ENCODE measurements at regions not wholly inside any gene's neighbourhood (a gene's known extent, or its start where the extent isn't known, plus 50 kb on each side); places are given as distances from the start of the nearest gene placed in this dataset.

DNA sequence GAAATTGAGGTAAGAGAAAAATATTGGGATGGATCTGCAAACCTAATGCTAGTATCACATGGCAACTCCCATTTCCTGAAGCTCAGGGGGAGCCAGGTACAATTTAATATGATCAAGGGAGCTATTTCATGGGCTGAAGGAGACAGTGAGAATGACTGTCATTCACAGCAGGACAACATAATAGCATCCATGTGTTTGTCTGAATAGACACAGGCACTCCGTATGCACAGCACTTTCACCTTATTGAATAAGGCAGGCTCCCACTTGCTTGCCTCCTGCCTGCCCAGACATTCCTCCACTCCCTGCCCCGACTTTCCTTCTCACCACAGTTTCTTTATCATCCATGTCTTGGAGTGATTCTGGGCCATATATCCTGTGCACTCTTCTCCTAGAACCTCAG lies 156.6 kb upstream of the SLC24A5 start:
- DNase-seq = no peak
- Histone ChIP-seq H3K4me3 (ENCODE audit: low read depth in 1 of 2, low read length in 2 of 2) (no peak overlapping the region), H3K9ac (ENCODE audit: low read depth, low read length) (no peak overlapping the region), H3K4me1 (ENCODE audit: insufficient read depth, low read length) (no peaks in the 10 kb centered on the region), H3K27me3 (ENCODE audit: insufficient read depth, low read length, poor library complexity) (no peaks in the 10 kb centered on the region), H4K20me1 (ENCODE audit: insufficient read depth, low read length) (no peaks in the 10 kb centered on the region), H3K79me2 (ENCODE audit: insufficient read depth, low read length) (no peaks in the 10 kb centered on the region), H3K27ac (ENCODE audit: low read length) (no peak overlapping the region), H2AFZ (ENCODE audit: low read depth, low read length) (no peak overlapping the region), H3K4me2 (ENCODE audit: insufficient read depth, low read length) (no peak overlapping the region), H3K36me3 (ENCODE audit: insufficient read depth, low read length) (no peaks in the 10 kb centered on the region), H3K9me3 (ENCODE audit: insufficient read depth, low read length, severe bottlenecking) (no peaks in the 10 kb centered on the region)
- no peak for ATAC-seq (ENCODE audit: insufficient read depth, low read depth)
- TF ChIP-seq CTCF (IDR thresholded peaks at IDR 0.05; ENCODE audit: borderline replicate concordance, extremely low read depth, low read length, poor library complexity, severe bottlenecking) = no peak
- TF ChIP-seq EZH2 (IDR thresholded peaks at IDR 0.05; ENCODE audit: borderline replicate concordance, low read depth, low read length, severe bottlenecking) = no peak

GRCh38 chr15:47965297-47965696 lies 155.5 kb upstream of the SLC24A5 start:
- H2AFZ ChIP-seq (ENCODE audit: low read depth, low read length) = no peak overlapping the region
- H3K79me2 ChIP-seq (ENCODE audit: insufficient read depth, low read length) = no peaks in the 10 kb centered on the region
- no peak overlapping the region for H3K4me2 ChIP-seq (ENCODE audit: insufficient read depth, low read length)
- no peaks in the 10 kb centered on the region for H4K20me1 ChIP-seq (ENCODE audit: insufficient read depth, low read length)
- H3K9ac ChIP-seq (ENCODE audit: low read depth, low read length) = no peak overlapping the region
- ATAC-seq (ENCODE audit: insufficient read depth, low read depth) = no peak
- no peak for DNase-seq
- H3K4me1 ChIP-seq (ENCODE audit: insufficient read depth, low read length) = no peaks in the 10 kb centered on the region
- no peak for TF ChIP-seq EZH2 (IDR thresholded peaks at IDR 0.05; ENCODE audit: borderline replicate concordance, low read depth, low read length, severe bottlenecking)
- TF ChIP-seq CTCF (IDR thresholded peaks at IDR 0.05; ENCODE audit: borderline replicate concordance, extremely low read depth, low read length, poor library complexity, severe bottlenecking) = no peak
- no peaks in the 10 kb centered on the region for H3K36me3 ChIP-seq (ENCODE audit: insufficient read depth, low read length)
- no peak overlapping the region for H3K27ac ChIP-seq (ENCODE audit: low read length)
- no peak overlapping the region for H3K4me3 ChIP-seq (ENCODE audit: low read depth in 1 of 2, low read length in 2 of 2)
- no peaks in the 10 kb centered on the region for H3K9me3 ChIP-seq (ENCODE audit: insufficient read depth, low read length, severe bottlenecking)
- no peaks in the 10 kb centered on the region for H3K27me3 ChIP-seq (ENCODE audit: insufficient read depth, low read length, poor library complexity)

GRCh38 chr15:47968593-47968992 lies 152.2 kb upstream of the SLC24A5 start:
- H3K27me3 ChIP-seq (ENCODE audit: insufficient read depth, low read length, poor library complexity) = no peaks in the 10 kb centered on the region
- H3K36me3 ChIP-seq (ENCODE audit: insufficient read depth, low read length) = no peaks in the 10 kb centered on the region
- H2AFZ ChIP-seq (ENCODE audit: low read depth, low read length) = no peak overlapping the region
- no peaks in the 10 kb centered on the region for H4K20me1 ChIP-seq (ENCODE audit: insufficient read depth, low read length)
- H3K4me2 ChIP-seq (ENCODE audit: insufficient read depth, low read length) = no peak overlapping the region
- H3K9me3 ChIP-seq (ENCODE audit: insufficient read depth, low read length, severe bottlenecking) = no peaks in the 10 kb centered on the region
- no peaks in the 10 kb centered on the region for H3K4me1 ChIP-seq (ENCODE audit: insufficient read depth, low read length)
- no peak overlapping the region for H3K4me3 ChIP-seq (ENCODE audit: low read depth in 1 of 2, low read length in 2 of 2)
- H3K27ac ChIP-seq (ENCODE audit: low read length) = no peak overlapping the region
- DNase-seq (no peak), ATAC-seq (ENCODE audit: insufficient read depth, low read depth) (no peak)
- no peak for TF ChIP-seq CTCF (IDR thresholded peaks at IDR 0.05; ENCODE audit: borderline replicate concordance, extremely low read depth, low read length, poor library complexity, severe bottlenecking)
- no peak for TF ChIP-seq EZH2 (IDR thresholded peaks at IDR 0.05; ENCODE audit: borderline replicate concordance, low read depth, low read length, severe bottlenecking)
- H3K79me2 ChIP-seq (ENCODE audit: insufficient read depth, low read length) = no peaks in the 10 kb centered on the region
- no peak overlapping the region for H3K9ac ChIP-seq (ENCODE audit: low read depth, low read length)

DNA sequence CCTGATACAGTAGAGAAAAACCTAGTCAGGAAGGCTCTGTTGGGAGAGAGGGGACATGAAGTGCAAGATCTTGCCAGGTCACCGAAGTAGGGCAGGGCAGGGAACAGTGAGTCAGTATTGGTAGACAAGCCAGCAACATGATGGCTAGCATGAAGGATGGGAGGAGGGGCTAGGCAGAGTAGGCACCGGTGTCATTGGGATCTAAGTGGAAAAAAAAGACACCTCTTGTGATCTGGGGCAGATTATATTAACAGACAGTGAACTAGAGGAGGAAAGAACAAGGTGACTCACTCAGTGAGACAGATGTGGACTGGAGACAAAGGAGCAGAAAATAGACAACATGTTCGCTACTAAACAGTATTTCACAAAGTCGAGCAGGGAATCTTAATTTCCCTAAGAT lies 149.2 kb upstream of the SLC24A5 start:
- Histone ChIP-seq H4K20me1 (ENCODE audit: insufficient read depth, low read length) (no peaks in the 10 kb centered on the region), H3K9ac (ENCODE audit: low read depth, low read length) (no peak overlapping the region), H2AFZ (ENCODE audit: low read depth, low read length) (no peak overlapping the region), H3K27me3 (ENCODE audit: insufficient read depth, low read length, poor library complexity) (no peaks in the 10 kb centered on the region), H3K9me3 (ENCODE audit: insufficient read depth, low read length, severe bottlenecking) (no peaks in the 10 kb centered on the region), H3K4me3 (ENCODE audit: low read depth in 1 of 2, low read length in 2 of 2) (no peak overlapping the region), H3K36me3 (ENCODE audit: insufficient read depth, low read length) (no peaks in the 10 kb centered on the region), H3K27ac (ENCODE audit: low read length) (no peak overlapping the region), H3K4me1 (ENCODE audit: insufficient read depth, low read length) (no peaks in the 10 kb centered on the region), H3K79me2 (ENCODE audit: insufficient read depth, low read length) (no peaks in the 10 kb centered on the region), H3K4me2 (ENCODE audit: insufficient read depth, low read length) (no peak overlapping the region)
- ATAC-seq (ENCODE audit: insufficient read depth, low read depth) (no peak), DNase-seq (no peak)
- TF ChIP-seq CTCF (IDR thresholded peaks at IDR 0.05; ENCODE audit: borderline replicate concordance, extremely low read depth, low read length, poor library complexity, severe bottlenecking) (no peak), EZH2 (IDR thresholded peaks at IDR 0.05; ENCODE audit: borderline replicate concordance, low read depth, low read length, severe bottlenecking) (no peak)

Data from DND-41 (cell line).